SK-N-SH (cell line): ENCODE measurements at regions not wholly inside any gene's neighbourhood (a gene's known extent, or its start where the extent isn't known, plus 50 kb on each side); places are given as distances from the start of the nearest gene placed in this dataset.

ENCODE experiments used
- CTCF ChIA-PET: fragments of 300-600, 350-600 bp; formaldehyde crosslinking; extraction: SDS; loops from one replicate; lab custom pipeline; 2021; lab: Yijun Ruan, JAX
- POLR2A ChIA-PET: fragments of 350-600 bp; sonication (Branson Sonifier 250); formaldehyde crosslinking; extraction: SDS; loops from one replicate; lab custom pipeline; 2020; ENCODE audit warnings: antibody characterized with exemption, inconsistent platforms; lab: Yijun Ruan, JAX
- DNase-seq: peaks from one replicate; pipeline ENCODE4 v3.0.0; 2012
- H2AFZ ChIP-seq: fragments of 200-600 bp; sonication (generic); 2 replicates; pipeline ENCODE4 v1.8.1; 2016; ENCODE audit warnings: antibody characterized with exemption, mild to moderate bottlenecking, low read depth
- H3F3A ChIP-seq: fragments of 200-600 bp; sonication (generic); replicated peaks from 2 replicates; pipeline ENCODE3; 2016; ENCODE audit warnings: antibody characterized with exemption, mild to moderate bottlenecking; ENCODE audit not compliant: insufficient read depth
- H3K27ac ChIP-seq, 2 experiments: fragments of 200-500 bp in 1 of 2; fragments of 200-600 bp in 1 of 2; sonication (Bioruptor generic) in 1 of 2; sonication (generic), shearing (Covaris generic) in 1 of 2; 2 replicates each; pipeline versions ENCODE4 v1.5.1 to v1.6.1; 2014 to 2016; ENCODE audit warnings: low read depth in 2 of 2, inconsistent platforms in 1 of 2, low read length in 1 of 2, mild to moderate bottlenecking in 1 of 2, mixed read lengths in 1 of 2
- H3K27me3 ChIP-seq: fragments of 200-600 bp; sonication (generic), shearing (Covaris generic); 2 replicates; pipeline ENCODE4 v1.6.1; 2016; ENCODE audit warnings: mixed run types; ENCODE audit not compliant: insufficient read depth
- H3K36me3 ChIP-seq, 2 experiments: fragments of 200-500 bp in 1 of 2; fragments of 200-600 bp in 1 of 2; sonication (Bioruptor generic) in 1 of 2; sonication (generic) in 1 of 2; replicated peaks in 1 of 2; 2 replicates each; pipeline versions ENCODE3 to v1.5.1; 2014 to 2016; ENCODE audit warnings: low read length in 1 of 2, mild to moderate bottlenecking in 1 of 2; ENCODE audit not compliant: insufficient read depth in 2 of 2, control insufficient read depth in 1 of 2
- H3K4me1 ChIP-seq, 2 experiments: fragments of 200-500 bp in 1 of 2; fragments of 200-600 bp in 1 of 2; sonication (Bioruptor generic) in 1 of 2; sonication (generic), shearing (Covaris generic) in 1 of 2; 2 replicates each; pipeline versions ENCODE4 v1.5.1 to v1.6.1; 2014 to 2016; ENCODE audit warnings: low read depth in 1 of 2, low read length in 1 of 2, mixed run types in 1 of 2; ENCODE audit not compliant: insufficient read depth in 2 of 2, control insufficient read depth in 1 of 2
- H3K4me2 ChIP-seq: fragments of 200-600 bp; sonication (generic), shearing (Covaris generic); 2 replicates; pipeline ENCODE4 v1.6.1; 2017; ENCODE audit warnings: mixed run types
- H3K4me3 ChIP-seq, 2 experiments: fragments of 200-500 bp in 1 of 2; fragments of 200-600 bp in 1 of 2; sonication (Bioruptor generic) in 1 of 2; sonication (generic), shearing (Covaris generic) in 1 of 2; 2 replicates each; pipeline versions ENCODE4 v1.5.1 to v1.8.1; 2014 to 2016; ENCODE audit warnings: low read depth in 2 of 2, inconsistent platforms in 1 of 2, low read length in 1 of 2, mild to moderate bottlenecking in 1 of 2, mixed read lengths in 1 of 2, moderate library complexity in 1 of 2
- H3K79me2 ChIP-seq: fragments of 200-600 bp; sonication (generic); 2 replicates; pipeline ENCODE4 v1.8.1; 2017; ENCODE audit warnings: mild to moderate bottlenecking; ENCODE audit not compliant: insufficient read depth
- H3K9ac ChIP-seq: fragments of 200-600 bp; sonication (generic); 2 replicates; pipeline ENCODE4 v1.6.1; 2017; ENCODE audit warnings: mixed run types
- H3K9me2 ChIP-seq: fragments of 200-600 bp; sonication (generic); 2 replicates; pipeline ENCODE4 v1.6.1; 2017; ENCODE audit warnings: mixed run types
- H3K9me3 ChIP-seq: fragments of 200-600 bp; sonication (generic); 2 replicates; pipeline ENCODE4 v1.6.1; 2017; ENCODE audit warnings: mixed run types, mild to moderate bottlenecking, moderate library complexity
- H4K20me1 ChIP-seq: fragments of 200-600 bp; sonication (generic); 2 replicates; pipeline ENCODE4 v1.6.1; 2017; ENCODE audit warnings: mild to moderate bottlenecking, mixed run types; ENCODE audit not compliant: insufficient read depth
- CHD2 ChIP-seq: fragments of 150-350 bp; IDR thresholded peaks from 2 replicates; pipeline ENCODE4 v1.6.1; 2018; ENCODE audit warnings: low read length; ENCODE audit not compliant: partially characterized antibody
- CTCF ChIP-seq: fragments of 200-600 bp; sonication (generic); IDR thresholded peaks from 2 replicates; pipeline ENCODE4 v1.6.1; 2017; ENCODE audit warnings: antibody characterized with exemption, mild to moderate bottlenecking, moderate library complexity
- ELF1 ChIP-seq: IDR thresholded peaks from 2 replicates; pipeline ENCODE4 v1.4.0; 2012
- EP300 ChIP-seq, 2 experiments: IDR thresholded peaks; 2 replicates each; pipeline versions ENCODE4 v1.4.0 to v1.6.1; 2012; ENCODE audit warnings: borderline replicate concordance in 1 of 2, low read depth in 1 of 2, low read length in 1 of 2
- EZH2phosphoT487 ChIP-seq: fragments of 200-600 bp; sonication (generic); IDR thresholded peaks from 2 replicates; pipeline ENCODE4 v1.6.1; 2017; ENCODE audit warnings: low read depth, mixed run types, mild to moderate bottlenecking, antibody characterized with exemption, moderate library complexity, borderline replicate concordance
- FOXJ3 ChIP-seq: sonication (generic); formaldehyde crosslinking; IDR thresholded peaks from 2 replicates; pipeline ENCODE4 v1.5.1; 2020; ENCODE audit warnings: mild to moderate bottlenecking, missing genetic modification reagents
- GABPA ChIP-seq: IDR thresholded peaks from 2 replicates; pipeline ENCODE4 v1.4.0; 2012; ENCODE audit warnings: low read depth, mild to moderate bottlenecking
- JUND ChIP-seq: IDR thresholded peaks from 2 replicates; pipeline ENCODE4 v1.4.0; 2012
- MEF2A ChIP-seq: IDR thresholded peaks from 2 replicates; pipeline ENCODE4 v1.4.0; 2012; ENCODE audit warnings: low read depth, borderline replicate concordance
- MXI1 ChIP-seq: IDR thresholded peaks from 2 replicates; pipeline ENCODE4 v1.6.1; 2012; ENCODE audit warnings: mild to moderate bottlenecking, low read depth, low read length, improper control_type of control experiment
- NFIC ChIP-seq: IDR thresholded peaks from 2 replicates; pipeline ENCODE4 v1.4.0; 2012; ENCODE audit warnings: borderline replicate concordance
- NRF1 ChIP-seq: IDR thresholded peaks from 2 replicates; pipeline ENCODE4 v1.6.1; 2012; ENCODE audit warnings: low read depth, mild to moderate bottlenecking, low read length
- RAD21 ChIP-seq: IDR thresholded peaks from 2 replicates; pipeline ENCODE4 v1.6.1; 2012; ENCODE audit warnings: mild to moderate bottlenecking, low read length
- RCOR1 ChIP-seq: fragments of 150-350 bp; IDR thresholded peaks from 2 replicates; pipeline ENCODE4 v1.6.1; 2017; ENCODE audit warnings: antibody characterized with exemption, low read length
- REST ChIP-seq: IDR thresholded peaks from 2 replicates; pipeline ENCODE4 v1.6.1; 2012; ENCODE audit warnings: mild to moderate bottlenecking, low read depth, low read length, moderate library complexity
- RFX5 ChIP-seq: IDR thresholded peaks from 2 replicates; pipeline ENCODE4 v1.6.1; 2012; ENCODE audit warnings: mild to moderate bottlenecking, improper control_type of control experiment, low read length
- RXRA ChIP-seq: IDR thresholded peaks from 2 replicates; pipeline ENCODE4 v1.4.0; 2012; ENCODE audit warnings: low read depth, mild to moderate bottlenecking, borderline replicate concordance
- SMC3 ChIP-seq: IDR thresholded peaks from 2 replicates; pipeline ENCODE4 v1.6.1; 2012; ENCODE audit warnings: low read depth, low read length, improper control_type of control experiment
- TAF1 ChIP-seq: IDR thresholded peaks from 2 replicates; pipeline ENCODE4 v1.6.1; 2012; ENCODE audit warnings: low read depth, mild to moderate bottlenecking, low read length, moderate library complexity, borderline replicate concordance
- TCF12 ChIP-seq: IDR thresholded peaks from 2 replicates; pipeline ENCODE4 v1.4.0; 2012
- TEAD4 ChIP-seq: IDR thresholded peaks from 2 replicates; pipeline ENCODE4 v1.4.0; 2012; ENCODE audit warnings: mild to moderate bottlenecking, borderline replicate concordance; ENCODE audit not compliant: insufficient read depth
- YY1 ChIP-seq: IDR thresholded peaks from 2 replicates; pipeline ENCODE4 v1.4.0; 2012; ENCODE audit warnings: low read depth, mild to moderate bottlenecking
- WGBS: methylation state at CpG from one replicate; pipeline ENCODE4 v1.1.6; 2017; ENCODE audit warnings: low lambda C conversion rate; 5-methylcytosine and 5-hydroxymethylcytosine counted together
- TF ChIP-seq, protein P1 (sequence below): IDR thresholded peaks from 2 replicates; pipeline ENCODE4 v1.4.0; 2012; ENCODE audit warnings: low read depth

DNA sequence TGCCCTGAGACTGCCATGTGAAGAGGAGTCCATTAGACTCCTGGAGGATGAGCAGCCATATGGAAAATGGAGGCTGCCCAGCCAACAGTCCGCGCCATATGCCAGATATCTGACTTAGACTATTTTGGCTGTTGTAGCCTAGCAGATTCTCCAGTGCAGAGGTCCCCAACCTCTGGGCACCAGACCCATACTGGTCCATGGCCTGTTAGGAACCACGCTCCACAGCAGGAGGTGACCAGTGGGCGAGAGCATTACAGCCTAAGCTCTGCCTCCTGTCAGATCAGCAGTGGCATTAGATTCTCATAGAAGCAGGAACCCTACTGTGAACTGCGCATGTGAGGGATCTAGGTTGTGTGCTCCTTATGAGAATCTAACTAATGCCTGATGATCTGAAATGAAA is 851.9 kb downstream of the NR2F1-AS1 start:
- Histone ChIP-seq H3K4me1 (no peaks in the 10 kb centered on the region), H3K27ac (no peak overlapping the region), H3F3A (no peaks in the 10 kb centered on the region), H4K20me1 (no peaks in the 10 kb centered on the region), H3K9me2 (no peaks in the 10 kb centered on the region), H2AFZ (no peak overlapping the region), H3K36me3 (no peaks in the 10 kb centered on the region), H3K79me2 (no peaks in the 10 kb centered on the region), H3K27me3 (no peaks in the 10 kb centered on the region), H3K4me3 (no peak overlapping the region), H3K9me3 (no peaks in the 10 kb centered on the region), H3K9ac (no peak overlapping the region), H3K4me2 (no peak overlapping the region)
- WGBS, result 80% methylated on average over 3 of the region's 5 CpGs
- POLR2A ChIA-PET, result no interaction called here
- DNase-seq, result no peak
- TF ChIP-seq TCF12 (no peak), JUND (no peak), MEF2A (no peak), GABPA (no peak), EP300 (IDR thresholded peaks at IDR 0.05; ENCODE audit: borderline replicate concordance in 1 of 2, low read depth in 1 of 2, low read length in 1 of 2) (no peak), NRF1 (no peak), RAD21 (no peak), CHD2 (no peak), CTCF (no peak), SMC3 (no peak)
- TF ChIP-seq, protein P1, sequence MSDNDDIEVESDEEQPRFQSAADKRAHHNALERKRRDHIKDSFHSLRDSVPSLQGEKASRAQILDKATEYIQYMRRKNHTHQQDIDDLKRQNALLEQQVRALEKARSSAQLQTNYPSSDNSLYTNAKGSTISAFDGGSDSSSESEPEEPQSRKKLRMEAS, result no peak
- CTCF ChIA-PET, result no interaction called here

GRCh38 chr5:92715946-92716520 is 865.0 kb downstream of the NR2F1-AS1 start:
- CTCF ChIA-PET, result no interaction called here
- TF ChIP-seq EZH2phosphoT487, result no peak
- no peak for TF ChIP-seq RFX5
- TF ChIP-seq CTCF, result no peak
- TF ChIP-seq NFIC, result no peak
- TF ChIP-seq TCF12, result no peak
- TF ChIP-seq ELF1, result no peak
- no peak for TF ChIP-seq RXRA
- TF ChIP-seq JUND, result no peak
- TF ChIP-seq YY1, result no peak
- TF ChIP-seq MXI1, result no peak
- no peak for TF ChIP-seq FOXJ3
- no peak for TF ChIP-seq MEF2A
- no peak for TF ChIP-seq REST
- TF ChIP-seq RCOR1, result no peak
- no peak for TF ChIP-seq TAF1
- TF ChIP-seq TEAD4, result no peak

More at GRCh38 chr5:92715946-92716520, 865.0 kb downstream of the NR2F1-AS1 start:
- Histone ChIP-seq H3K79me2 (no peaks in the 10 kb centered on the region), H3K9me2 (no peaks in the 10 kb centered on the region), H2AFZ (no peak overlapping the region), H3F3A (no peaks in the 10 kb centered on the region), H3K4me2 (no peak overlapping the region), H3K9me3 (no peaks in the 10 kb centered on the region), H3K27me3 (no peaks in the 10 kb centered on the region), H4K20me1 (no peaks in the 10 kb centered on the region), H3K36me3 (no peaks in the 10 kb centered on the region), H3K4me3 (no peak overlapping the region), H3K27ac (no peak overlapping the region), H3K4me1 (peaks cover 0 to 4% of the 10 kb centered on the region in 2 experiments; a peak in 1 of 4 replicates), H3K9ac (no peak overlapping the region)
- POLR2A ChIA-PET, result no interaction called here
- 94% methylated on average over 5 of the region's 5 CpGs for WGBS
- no peak for DNase-seq
